ENCODE measurements at regions not wholly inside any gene's neighbourhood (a gene's known extent, or its start where the extent isn't known, plus 50 kb on each side); places are given as distances from the start of the nearest gene placed in this dataset.

GRCh38 chr6:26163427-26164119 is 76.3 kb downstream of the HFE start:
- H3K4me3 Mint-ChIP-seq: no peak overlapping the region
- no peaks in the 10 kb centered on the region for H3K9me3 Mint-ChIP-seq
- DNase-seq: no peak
- H3K27me3 Mint-ChIP-seq (ENCODE audit: low read depth in 3 of 3): peaks cover 3 to 10% (median 6%) of the 10 kb centered on the region in 3 donors
- peak overlapping the region in 1 of 6 donors; percentile 5 for H3K27ac Mint-ChIP-seq
- peaks cover 0 to 7% (median 0%) of the 10 kb centered on the region in 3 donors for H3K36me3 Mint-ChIP-seq
- peaks cover 27 to 34% of the 10 kb centered on the region in 2 donors for H3K4me1 Mint-ChIP-seq

- Mint-ChIP-seq H3K27me3 (ENCODE audit: low read depth in 3 of 3) (peaks cover 1 to 6% (median 2%) of the 10 kb centered on the region in 3 donors), H3K4me3 (no peak overlapping the region), H3K36me3 (peaks cover 0 to 7% (median 0%) of the 10 kb centered on the region in 3 donors), H3K27ac (peak overlapping the region in 1 of 6 donors; percentile 5), H3K9me3 (no peaks in the 10 kb centered on the region), H3K4me1 (peaks cover 28 to 38% of the 10 kb centered on the region in 2 donors)
- no peak for DNase-seq
These were observed 76.9 kb downstream of the HFE start for GRCh38 chr6:26164120-26164505.

- peaks cover 25 to 38% of the 10 kb centered on the region in 2 donors for H3K4me1 Mint-ChIP-seq
- H3K36me3 Mint-ChIP-seq: peaks cover 0 to 7% (median 0%) of the 10 kb centered on the region in 3 donors
- no peak for DNase-seq
- H3K27ac Mint-ChIP-seq: peak overlapping the region in 3 of 6 donors; percentile 18 to 62 (median 56)
- H3K4me3 Mint-ChIP-seq: no peak overlapping the region
- H3K27me3 Mint-ChIP-seq (ENCODE audit: low read depth in 3 of 3): peaks cover 0 to 2% (median 2%) of the 10 kb centered on the region in 3 donors
- no peaks in the 10 kb centered on the region for H3K9me3 Mint-ChIP-seq
These were observed 78.1 kb downstream of the HFE start for GRCh38 chr6:26165261-26165790.

- DNase-seq: no peak
- H3K4me1 Mint-ChIP-seq: peaks cover 42 to 62% of the 10 kb centered on the region in 2 donors
- peaks cover 11 to 22% (median 18%) of the 10 kb centered on the region in 3 donors for H3K27me3 Mint-ChIP-seq (ENCODE audit: low read depth in 3 of 3)
- H3K9me3 Mint-ChIP-seq: no peaks in the 10 kb centered on the region
- H3K27ac Mint-ChIP-seq: peak overlapping the region; percentile 96 to 100 (median 99)
- H3K36me3 Mint-ChIP-seq: peaks cover 0 to 3% (median 0%) of the 10 kb centered on the region in 3 donors
- H3K4me3 Mint-ChIP-seq: peak overlapping the region; percentile 95 to 100 (median 96)
These were observed 83.0 kb downstream of the HFE start for GRCh38 chr6:26170181-26170580.

GRCh38 chr6:26170951-26171841 is 84.0 kb downstream of the HFE start:
- Mint-ChIP-seq H3K9me3 (no peaks in the 10 kb centered on the region), H3K27me3 (ENCODE audit: low read depth in 3 of 3) (peaks cover 11 to 22% (median 18%) of the 10 kb centered on the region in 3 donors), H3K4me1 (peaks cover 46 to 65% of the 10 kb centered on the region in 2 donors), H3K27ac (peak overlapping the region; percentile 96 to 100 (median 99)), H3K36me3 (no peaks in the 10 kb centered on the region), H3K4me3 (peak overlapping the region; percentile 95 to 100 (median 96))
- no peak for DNase-seq

GRCh38 chr6:26172608-26172968 is 85.4 kb downstream of the HFE start:
- peaks cover 11 to 20% (median 16%) of the 10 kb centered on the region in 3 donors for H3K27me3 Mint-ChIP-seq (ENCODE audit: low read depth in 3 of 3)
- peak overlapping the region; percentile 96 to 100 (median 99) for H3K27ac Mint-ChIP-seq
- DNase-seq: peak; percentile 61 to 66 (median 64)
- H3K4me3 Mint-ChIP-seq: peak overlapping the region; percentile 95 to 100 (median 96)
- no peaks in the 10 kb centered on the region for H3K9me3 Mint-ChIP-seq
- H3K4me1 Mint-ChIP-seq: peaks cover 44 to 60% of the 10 kb centered on the region in 2 donors
- no peaks in the 10 kb centered on the region for H3K36me3 Mint-ChIP-seq

- DNase-seq: no peak
- Mint-ChIP-seq H3K36me3 (no peaks in the 10 kb centered on the region), H3K4me3 (peak overlapping the region in 4 of 5 donors; percentile 43 to 95 (median 60)), H3K4me1 (peaks cover 41 to 59% of the 10 kb centered on the region in 2 donors), H3K27me3 (ENCODE audit: low read depth in 3 of 3) (peaks cover 11 to 20% (median 17%) of the 10 kb centered on the region in 3 donors), H3K27ac (peak overlapping the region; percentile 73 to 100 (median 84)), H3K9me3 (no peaks in the 10 kb centered on the region)
These were observed 86.6 kb downstream of the HFE start for GRCh38 chr6:26173836-26174145.

- Mint-ChIP-seq H3K4me1 (peaks cover 36 to 46% of the 10 kb centered on the region in 2 donors), H3K4me3 (peak overlapping the region in 1 of 5 donors; percentile 53), H3K9me3 (no peaks in the 10 kb centered on the region), H3K36me3 (no peaks in the 10 kb centered on the region), H3K27me3 (ENCODE audit: low read depth in 3 of 3) (peaks cover 11 to 20% (median 17%) of the 10 kb centered on the region in 3 donors), H3K27ac (peak overlapping the region; percentile 78 to 100 (median 86))
- DNase-seq: no peak
These were observed 87.8 kb downstream of the HFE start for GRCh38 chr6:26175033-26175427.

GRCh38 chr6:26175428-26176181 is 88.4 kb downstream of the HFE start:
- H3K4me1 Mint-ChIP-seq: peaks cover 36 to 46% of the 10 kb centered on the region in 2 donors
- peak; percentile 65 to 75 (median 65) for DNase-seq
- H3K27ac Mint-ChIP-seq: peak overlapping the region; percentile 78 to 100 (median 86)
- H3K9me3 Mint-ChIP-seq: no peaks in the 10 kb centered on the region
- peaks cover 11 to 22% (median 17%) of the 10 kb centered on the region in 3 donors for H3K27me3 Mint-ChIP-seq (ENCODE audit: low read depth in 3 of 3)
- no peaks in the 10 kb centered on the region for H3K36me3 Mint-ChIP-seq
- peak overlapping the region in 2 of 5 donors; percentile 22 to 53 for H3K4me3 Mint-ChIP-seq

GRCh38 chr6:26179675-26180074 is 92.4 kb downstream of the HFE start:
- DNase-seq: no peak
- H3K4me3 Mint-ChIP-seq: peak overlapping the region in 1 of 5 donors; percentile 12
- peaks cover 0 to 4% (median 1%) of the 10 kb centered on the region in 3 donors for H3K27me3 Mint-ChIP-seq (ENCODE audit: low read depth in 3 of 3)
- no peaks in the 10 kb centered on the region for H3K36me3 Mint-ChIP-seq
- H3K4me1 Mint-ChIP-seq: peaks cover 37 to 49% of the 10 kb centered on the region in 2 donors
- H3K27ac Mint-ChIP-seq: peak overlapping the region in 1 of 6 donors; percentile 53
- H3K9me3 Mint-ChIP-seq: no peaks in the 10 kb centered on the region

GRCh38 chr6:26180346-26180745 is 93.1 kb downstream of the HFE start:
- peaks cover 0 to 4% (median 1%) of the 10 kb centered on the region in 3 donors for H3K27me3 Mint-ChIP-seq (ENCODE audit: low read depth in 3 of 3)
- H3K9me3 Mint-ChIP-seq: no peaks in the 10 kb centered on the region
- H3K4me3 Mint-ChIP-seq: peak overlapping the region in 2 of 5 donors; percentile 0 to 34
- DNase-seq: no peak
- peaks cover 37 to 49% of the 10 kb centered on the region in 2 donors for H3K4me1 Mint-ChIP-seq
- peak overlapping the region; percentile 6 to 89 (median 66) for H3K27ac Mint-ChIP-seq
- H3K36me3 Mint-ChIP-seq: no peaks in the 10 kb centered on the region

GRCh38 chr6:26183237-26183580 is 96.0 kb downstream of the HFE start:
- H3K27me3 Mint-ChIP-seq (ENCODE audit: low read depth in 3 of 3): peaks cover 0 to 9% (median under 1%) of the 10 kb centered on the region in 3 donors
- peak overlapping the region; percentile 92 to 100 (median 94) for H3K4me3 Mint-ChIP-seq
- DNase-seq: no peak
- H3K4me1 Mint-ChIP-seq: peaks cover 38 to 53% of the 10 kb centered on the region in 2 donors
- H3K27ac Mint-ChIP-seq: peak overlapping the region; percentile 84 to 98 (median 98)
- H3K36me3 Mint-ChIP-seq: no peaks in the 10 kb centered on the region
- H3K9me3 Mint-ChIP-seq: no peaks in the 10 kb centered on the region

Data from immature natural killer cell (primary cell).